IMR-90 (cell line): ENCODE measurements at regions not wholly inside any gene's neighbourhood (a gene's known extent, or its start where the extent isn't known, plus 50 kb on each side); places are given as distances from the start of the nearest gene placed in this dataset.

Experiments
- ATAC-seq: fragments of 200-7000 bp; cut with Tn5 transposase; 2 replicates; pipeline ENCODE4 v1.9.1; 2020; ENCODE audit warnings: low read depth, mild to moderate bottlenecking, moderate library complexity
- BruUV-seq: library from RNA; stranded (reverse); fragments of 400-500 nt; replicated peaks from 2 replicates; lab custom pipeline; 2021; lab: Mats Ljungman, UMichigan
- CTCF ChIA-PET: fragments of 300-600 bp; formaldehyde crosslinking; extraction: SDS; loops from one replicate; lab custom pipeline; 2021; ENCODE audit warnings: antibody characterized with exemption; lab: Yijun Ruan, JAX
- POLR2A ChIA-PET: fragments of 300-600 bp; sonication (Branson Sonifier 250); formaldehyde crosslinking; loops from one replicate; lab custom pipeline; 2022; ENCODE audit warnings: antibody characterized with exemption; ENCODE audit not compliant: unreplicated experiment; lab: Charles Lee
- DNase-seq: peaks from one replicate; pipeline ENCODE4 v3.0.0; 2013
- H2AFZ ChIP-seq: replicated peaks from 2 replicates; pipeline ENCODE3; 2013; ENCODE audit warnings: low read length, mild to moderate bottlenecking; ENCODE audit not compliant: poor library complexity
- H2AK5ac ChIP-seq: 2 replicates; pipeline ENCODE4 v1.6.1; 2013; ENCODE audit warnings: low read depth, low read length, inconsistent platforms
- H2AK9ac ChIP-seq: replicated peaks from 2 replicates; pipeline ENCODE3; 2013; ENCODE audit warnings: mild to moderate bottlenecking, low read depth, low read length, moderate library complexity; ENCODE audit not compliant: poor library complexity
- H2BK120ac ChIP-seq: 2 replicates; pipeline ENCODE4 v1.6.1; 2013; ENCODE audit warnings: low read depth, low read length, inconsistent platforms
- H2BK15ac ChIP-seq: 3 replicates; pipeline ENCODE4 v1.6.1; 2013; ENCODE audit warnings: low read depth, low read length, inconsistent platforms
- H2BK20ac ChIP-seq: 2 replicates; pipeline ENCODE4 v1.6.1; 2013; ENCODE audit warnings: low read depth, mild to moderate bottlenecking, inconsistent platforms, low read length, moderate library complexity
- H2BK5ac ChIP-seq: 2 replicates; pipeline ENCODE4 v1.6.1; 2013; ENCODE audit warnings: mild to moderate bottlenecking, low read depth, low read length, inconsistent platforms; ENCODE audit not compliant: poor library complexity, severe bottlenecking
- H3K14ac ChIP-seq: replicated peaks from 2 replicates; pipeline ENCODE4 v1.6.1; 2013; ENCODE audit warnings: low read depth, low read length, inconsistent platforms
- H3K18ac ChIP-seq: 2 replicates; pipeline ENCODE4 v1.6.1; 2013; ENCODE audit warnings: low read depth, low read length, control low read depth
- H3K23ac ChIP-seq: 2 replicates; pipeline ENCODE4 v1.6.1; 2013; ENCODE audit warnings: low read depth, low read length, inconsistent platforms
- H3K27ac ChIP-seq: 2 replicates; pipeline ENCODE4 v1.5.1; 2013; ENCODE audit warnings: mild to moderate bottlenecking, control low read depth, low read length; ENCODE audit not compliant: insufficient read depth
- H3K27me3 ChIP-seq: 2 replicates; pipeline ENCODE4 v1.6.1; 2013; ENCODE audit warnings: low read length; ENCODE audit not compliant: control insufficient read depth, insufficient read depth
- H3K36me3 ChIP-seq: 2 replicates; pipeline ENCODE4 v1.6.1; 2013; ENCODE audit warnings: low read length, mixed read lengths; ENCODE audit not compliant: control insufficient read depth, insufficient read depth
- H3K4ac ChIP-seq: 2 replicates; pipeline ENCODE4 v1.6.1; 2013; ENCODE audit warnings: low read depth, low read length, inconsistent platforms
- H3K4me1 ChIP-seq: 2 replicates; pipeline ENCODE4 v1.6.1; 2013; ENCODE audit warnings: low read length, mixed read lengths; ENCODE audit not compliant: control insufficient read depth, insufficient read depth
- H3K4me2 ChIP-seq: 2 replicates; pipeline ENCODE4 v1.6.1; 2013; ENCODE audit warnings: low read depth, mild to moderate bottlenecking, control low read depth, low read length, moderate library complexity
- H3K4me3 ChIP-seq: 2 replicates; pipeline ENCODE4 v1.5.1; 2013; ENCODE audit warnings: low read depth, mild to moderate bottlenecking, control low read depth, low read length, moderate library complexity; ENCODE audit not compliant: insufficient read depth
- H3K56ac ChIP-seq: 2 replicates; pipeline ENCODE4 v1.6.1; 2013; ENCODE audit warnings: low read length, inconsistent platforms; ENCODE audit not compliant: insufficient read depth; ENCODE audit errors: extremely low read depth
- H3K79me1 ChIP-seq, 2 experiments: 2 replicates each; pipeline ENCODE4 v1.6.1; 2013; ENCODE audit warnings: low read length in 2 of 2, inconsistent platforms in 1 of 2, low read depth in 1 of 2
- H3K9ac ChIP-seq: 2 replicates; pipeline ENCODE4 v1.6.1; 2013; ENCODE audit warnings: low read depth, low read length, control low read depth
- H3K9me1 ChIP-seq: 2 replicates; pipeline ENCODE4 v1.6.1; 2013; ENCODE audit warnings: low read length, inconsistent platforms; ENCODE audit not compliant: insufficient read depth
- H3K9me3 ChIP-seq: 2 replicates; pipeline ENCODE4 v1.6.1; 2013; ENCODE audit warnings: low read length; ENCODE audit not compliant: control insufficient read depth, insufficient read depth
- H4K20me1 ChIP-seq: 2 replicates; pipeline ENCODE4 v1.6.1; 2013; ENCODE audit warnings: low read length, inconsistent platforms; ENCODE audit not compliant: insufficient read depth
- H4K5ac ChIP-seq: 2 replicates; pipeline ENCODE4 v1.6.1; 2013; ENCODE audit warnings: mild to moderate bottlenecking, low read depth, low read length, control low read depth
- H4K8ac ChIP-seq, 2 experiments: 2 replicates each; pipeline ENCODE4 v1.6.1; 2013; ENCODE audit warnings: low read depth in 2 of 2, low read length in 2 of 2, control low read depth in 1 of 2, inconsistent platforms in 1 of 2
- H4K91ac ChIP-seq: 2 replicates; pipeline ENCODE4 v1.6.1; 2013; ENCODE audit warnings: low read depth, low read length, inconsistent platforms; ENCODE audit not compliant: insufficient read depth
- BHLHE40 ChIP-seq: fragments of 150-350 bp; IDR thresholded peaks from 2 replicates; pipeline ENCODE4 v1.6.1; 2016; ENCODE audit warnings: mild to moderate bottlenecking, low read depth, low read length
- CEBPB ChIP-seq: IDR thresholded peaks from 2 replicates; pipeline ENCODE4 v1.6.1; 2012; ENCODE audit warnings: low read depth, low read length, improper control_type of control experiment
- CHD1 ChIP-seq: IDR thresholded peaks from 2 replicates; pipeline ENCODE4 v1.6.1; 2012; ENCODE audit warnings: low read depth, low read length, improper control_type of control experiment
- CTCF ChIP-seq: conservative IDR thresholded peaks from 2 replicates; pipeline ENCODE4 v1.5.1; 2012; ENCODE audit warnings: mild to moderate bottlenecking, low read depth, low read length, improper control_type of control experiment
- ELK1 ChIP-seq: fragments of 150-350 bp; IDR thresholded peaks from 2 replicates; pipeline ENCODE4 v1.6.1; 2016; ENCODE audit warnings: low read depth, mild to moderate bottlenecking, low read length, moderate library complexity, borderline replicate concordance
- FOS ChIP-seq: fragments of 150-350 bp; IDR thresholded peaks from 2 replicates; pipeline ENCODE4 v1.6.1; 2016; ENCODE audit warnings: low read depth, low read length
- MAFK ChIP-seq: IDR thresholded peaks from 2 replicates; pipeline ENCODE4 v1.6.1; 2012; ENCODE audit warnings: low read depth, low read length, improper control_type of control experiment
- MAZ ChIP-seq: IDR thresholded peaks from 2 replicates; pipeline ENCODE4 v1.6.1; 2012; ENCODE audit warnings: low read depth, mild to moderate bottlenecking, low read length, improper control_type of control experiment, moderate library complexity, borderline replicate concordance
- MXI1 ChIP-seq: IDR thresholded peaks from 2 replicates; pipeline ENCODE4 v1.6.1; 2012; ENCODE audit warnings: low read depth, mild to moderate bottlenecking, low read length, moderate library complexity, borderline replicate concordance
- POLR2A ChIP-seq: IDR thresholded peaks from 2 replicates; pipeline ENCODE4 v1.6.1; 2012; ENCODE audit warnings: mild to moderate bottlenecking, low read depth, low read length
- RCOR1 ChIP-seq: IDR thresholded peaks from 2 replicates; pipeline ENCODE4 v1.6.1; 2012; ENCODE audit warnings: mild to moderate bottlenecking, low read length, improper control_type of control experiment; ENCODE audit not compliant: insufficient replicate concordance
- RFX5 ChIP-seq: IDR thresholded peaks from 2 replicates; pipeline ENCODE4 v1.8.0; 2012; ENCODE audit warnings: low read depth, mild to moderate bottlenecking, low read length, moderate library complexity
- SMC3 ChIP-seq: fragments of 150-350 bp; IDR thresholded peaks from 2 replicates; pipeline ENCODE4 v1.6.1; 2016; ENCODE audit warnings: low read depth, mild to moderate bottlenecking, antibody characterized with exemption, low read length, moderate library complexity
- USF2 ChIP-seq: fragments of 150-350 bp; IDR thresholded peaks from 2 replicates; pipeline ENCODE4 v1.6.1; 2017; ENCODE audit warnings: mild to moderate bottlenecking, antibody characterized with exemption, low read length, low read depth
- WGBS, 2 experiments: methylation state at CpG; one replicate each; pipeline versions ENCODE4 v1.1.5 to v1.1.7; 2013; ENCODE audit warnings: missing lambda C conversion rate in 2 of 2; ENCODE audit not compliant: insufficient read length in 1 of 2; ENCODE audit errors: extremely low coverage in 2 of 2; 5-methylcytosine and 5-hydroxymethylcytosine counted together
- dilution Hi-C: fragments of 300-500 bp; cut with HindIII; formaldehyde crosslinking; loops from one replicate; pipeline ENCODE4 v1.14.3; 2018; ENCODE audit warnings: low sequenced_read_pairs; ENCODE audit not compliant: unreplicated experiment
- in situ Hi-C: fragments of 300-500 bp; cut with MboI; formaldehyde crosslinking; loops from 3 replicates; pipeline ENCODE4 v1.14.3; 2019; ENCODE audit warnings: low sequenced_read_pairs, inconsistent platforms, mixed read lengths
- intact Hi-C: fragments of 100-400 bp; cut with micrococcal nuclease; formaldehyde crosslinking; loops from 2 replicates; pipeline ENCODE4 v1.10.0; 2022

- CTCF ChIA-PET = interaction anchor here (0.6 to 1.3 kb wide), 2 partner anchors 31 to 60 kb away, joined by 4 to 10 read pairs; no protein-coding TSS in a partner anchor
- H2BK5ac ChIP-seq = no peak overlapping the region
- H2BK20ac ChIP-seq = peak overlapping the region; percentile 23; the same call in 1 of the 2 replicates
- H3K4me3 ChIP-seq = no peak overlapping the region
- no peak overlapping the region for H3K9ac ChIP-seq
- 0 out of 2 replicates have a peak overlapping the region, but pooled peaks have one; percentile 9 for H3K4ac ChIP-seq
- no peak overlapping the region for H2AFZ ChIP-seq
- H3K79me1 ChIP-seq = no peaks in the 10 kb centered on the region
- peak overlapping the region; percentile 20; the same call in 1 of the 2 replicates for H3K4me2 ChIP-seq
- peak overlapping the region; percentile 46; the same call in 1 of the 2 replicates for H4K91ac ChIP-seq
- H3K9me3 ChIP-seq = no peaks in the 10 kb centered on the region
- TF ChIP-seq CHD1 (no peak), MAZ (no peak), MAFK (no peak), USF2 (no peak), CEBPB (no peak), CTCF (no peak), BHLHE40 (no peak), RFX5 (no peak), SMC3 (no peak), MXI1 (no peak), POLR2A (no peak), FOS (no peak), ELK1 (no peak), RCOR1 (no peak)
- POLR2A ChIA-PET = no interaction called here
- intact Hi-C loops = no loop called here
- no peaks in the 10 kb centered on the region for H4K20me1 ChIP-seq
- H3K27ac ChIP-seq = peak overlapping the region; percentile 58; the same call in 1 of the 2 replicates
- H2AK9ac ChIP-seq = no peak overlapping the region
- H3K56ac ChIP-seq = no peak overlapping the region
- DNase-seq (peak; percentile 31), ATAC-seq (no peak)
- no peaks in the 10 kb centered on the region for H3K36me3 ChIP-seq
- in situ Hi-C loops = no loop called here
- no TSS peak for BruUV-seq
- no CpG with 5 or more reads among the region's 2 CpGs for WGBS, 2 experiments
- H3K23ac ChIP-seq = no peak overlapping the region
- H3K4me1 ChIP-seq = peaks cover 15% of the 10 kb centered on the region
- H3K27me3 ChIP-seq = no peaks in the 10 kb centered on the region
- 0 out of 4 replicates have a peak overlapping the region, but pooled peaks of 1 of the 2 experiments have one; percentile 1 for H4K8ac ChIP-seq
- H2AK5ac ChIP-seq = no peak overlapping the region
- peak overlapping the region; percentile 67 for H3K18ac ChIP-seq
- H2BK120ac ChIP-seq = peak overlapping the region; percentile 21; the same call in 1 of the 2 replicates
- no peak overlapping the region for H3K14ac ChIP-seq
- dilution Hi-C loops = no loop called here
- H4K5ac ChIP-seq = peak overlapping the region; percentile 7; the same call in 1 of the 2 replicates
- H2BK15ac ChIP-seq = peak overlapping the region; percentile 25; the same call in 1 of the 3 replicates
- peaks cover 7% of the 10 kb centered on the region; the same call in 1 of the 2 replicates for H3K9me1 ChIP-seq
These were observed 231.3 kb upstream of the TANK start for GRCh38 chr2:160928854-160929301.
